ENCODE measurements at regions not wholly inside any gene's neighbourhood (a gene's known extent, or its start where the extent isn't known, plus 50 kb on each side); places are given as distances from the start of the nearest gene placed in this dataset.

DNA sequence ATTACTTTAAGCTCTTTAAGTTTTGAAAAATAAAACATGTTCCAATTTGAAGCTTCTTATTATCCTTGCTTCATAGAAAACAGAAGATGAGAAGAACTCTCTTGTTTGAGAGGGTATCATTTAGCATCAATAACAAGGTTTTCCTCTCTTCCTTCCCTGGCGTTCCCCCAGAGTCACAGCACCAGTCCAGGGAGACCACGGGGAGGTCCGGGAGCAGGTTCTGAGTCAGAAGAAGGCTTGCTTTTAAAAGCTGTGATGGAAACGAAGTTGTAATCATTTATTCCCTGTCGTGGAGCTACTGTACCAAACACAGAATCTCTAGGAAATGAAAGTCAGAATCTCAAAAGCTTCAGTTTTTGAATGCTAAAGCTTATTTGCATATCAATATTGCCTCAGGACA, 174.0 kb upstream of the LSM14A start:
- WGBS (ENCODE audit: low lambda C conversion rate): 4% methylated on average over 5 of the region's 5 CpGs
- no peak overlapping the region for H3K27ac ChIP-seq (ENCODE audit: low read depth in 2 of 2, low read length in 1 of 2)
- H3K9me2 ChIP-seq: no peaks in the 10 kb centered on the region
- no peaks in the 10 kb centered on the region for H3K36me3 ChIP-seq (replicated peaks in 1 of 2; ENCODE audit: control insufficient read depth in 1 of 2, insufficient read depth in 2 of 2, low read length in 1 of 2)
- 0 out of 2 replicates have a peak overlapping the region, but pooled peaks have one; percentile 8 for H2AFZ ChIP-seq (ENCODE audit: low read depth)
- H3K27me3 ChIP-seq (ENCODE audit: insufficient read depth): no peaks in the 10 kb centered on the region
- no peaks in the 10 kb centered on the region for H3K9me3 ChIP-seq
- no peaks in the 10 kb centered on the region for H3K79me2 ChIP-seq (ENCODE audit: insufficient read depth)
- H3K4me2 ChIP-seq: no peak overlapping the region
- H3F3A ChIP-seq (replicated peaks; ENCODE audit: insufficient read depth): no peaks in the 10 kb centered on the region
- H3K4me1 ChIP-seq (ENCODE audit: control insufficient read depth in 1 of 2, insufficient read depth in 2 of 2, low read depth in 1 of 2, low read length in 1 of 2): no peaks in the 10 kb centered on the region; a peak in 1 of 4 replicates
- POLR2A ChIA-PET: interaction anchor here (1.0 to 1.5 kb wide), 3 partner anchors 129 to 203 kb away, joined by 3 to 11 read pairs (median 6); partner anchors contain the start of gene KCTD15
- H3K4me3 ChIP-seq (ENCODE audit: low read depth in 2 of 2, low read length in 1 of 2): no peak overlapping the region
- no peaks in the 10 kb centered on the region for H4K20me1 ChIP-seq (ENCODE audit: insufficient read depth)
- CTCF ChIA-PET: interaction anchor here (0.6 to 2.6 kb wide), 67 partner anchors 9 to 251 kb away, joined by 3 to 88 read pairs (median 5); partner anchors contain the start of gene KCTD15
- peak; percentile 20 for DNase-seq
- TF ChIP-seq, protein P1, sequence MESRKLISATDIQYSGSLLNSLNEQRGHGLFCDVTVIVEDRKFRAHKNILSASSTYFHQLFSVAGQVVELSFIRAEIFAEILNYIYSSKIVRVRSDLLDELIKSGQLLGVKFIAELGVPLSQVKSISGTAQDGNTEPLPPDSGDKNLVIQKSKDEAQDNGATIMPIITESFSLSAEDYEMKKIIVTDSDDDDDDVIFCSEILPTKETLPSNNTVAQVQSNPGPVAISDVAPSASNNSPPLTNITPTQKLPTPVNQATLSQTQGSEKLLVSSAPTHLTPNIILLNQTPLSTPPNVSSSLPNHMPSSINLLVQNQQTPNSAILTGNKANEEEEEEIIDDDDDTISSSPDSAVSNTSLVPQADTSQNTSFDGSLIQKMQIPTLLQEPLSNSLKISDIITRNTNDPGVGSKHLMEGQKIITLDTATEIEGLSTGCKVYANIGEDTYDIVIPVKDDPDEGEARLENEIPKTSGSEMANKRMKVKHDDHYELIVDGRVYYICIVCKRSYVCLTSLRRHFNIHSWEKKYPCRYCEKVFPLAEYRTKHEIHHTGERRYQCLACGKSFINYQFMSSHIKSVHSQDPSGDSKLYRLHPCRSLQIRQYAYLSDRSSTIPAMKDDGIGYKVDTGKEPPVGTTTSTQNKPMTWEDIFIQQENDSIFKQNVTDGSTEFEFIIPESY (IDR thresholded peaks at IDR 0.05; ENCODE audit: borderline replicate concordance, low read depth): no peak
- no peak for TF ChIP-seq CHD2 (IDR thresholded peaks at IDR 0.05; ENCODE audit: low read length, partially characterized antibody)
- TF ChIP-seq, protein P2, sequence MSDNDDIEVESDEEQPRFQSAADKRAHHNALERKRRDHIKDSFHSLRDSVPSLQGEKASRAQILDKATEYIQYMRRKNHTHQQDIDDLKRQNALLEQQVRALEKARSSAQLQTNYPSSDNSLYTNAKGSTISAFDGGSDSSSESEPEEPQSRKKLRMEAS (IDR thresholded peaks at IDR 0.05; ENCODE audit: low read depth): no peak
- TF ChIP-seq NFIC (IDR thresholded peaks at IDR 0.05; ENCODE audit: borderline replicate concordance): no peak
- TF ChIP-seq GATA2 (CRISPR knock-in tag; IDR thresholded peaks at IDR 0.05): no peak
- TF ChIP-seq RFX5 (IDR thresholded peaks at IDR 0.05; ENCODE audit: low read length): no peak
- no peak for TF ChIP-seq TAF1 (IDR thresholded peaks at IDR 0.05; ENCODE audit: borderline replicate concordance, low read depth, low read length)
- TF ChIP-seq EP300 (IDR thresholded peaks at IDR 0.05; ENCODE audit: borderline replicate concordance in 1 of 2, low read depth in 1 of 2, low read length in 1 of 2): no peak
- TF ChIP-seq, protein P3, sequence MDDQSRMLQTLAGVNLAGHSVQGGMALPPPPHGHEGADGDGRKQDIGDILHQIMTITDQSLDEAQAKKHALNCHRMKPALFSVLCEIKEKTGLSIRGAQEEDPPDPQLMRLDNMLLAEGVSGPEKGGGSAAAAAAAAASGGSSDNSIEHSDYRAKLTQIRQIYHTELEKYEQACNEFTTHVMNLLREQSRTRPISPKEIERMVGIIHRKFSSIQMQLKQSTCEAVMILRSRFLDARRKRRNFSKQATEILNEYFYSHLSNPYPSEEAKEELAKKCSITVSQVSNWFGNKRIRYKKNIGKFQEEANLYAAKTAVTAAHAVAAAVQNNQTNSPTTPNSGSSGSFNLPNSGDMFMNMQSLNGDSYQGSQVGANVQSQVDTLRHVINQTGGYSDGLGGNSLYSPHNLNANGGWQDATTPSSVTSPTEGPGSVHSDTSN (IDR thresholded peaks at IDR 0.05): no peak
- TF ChIP-seq, protein P4, sequence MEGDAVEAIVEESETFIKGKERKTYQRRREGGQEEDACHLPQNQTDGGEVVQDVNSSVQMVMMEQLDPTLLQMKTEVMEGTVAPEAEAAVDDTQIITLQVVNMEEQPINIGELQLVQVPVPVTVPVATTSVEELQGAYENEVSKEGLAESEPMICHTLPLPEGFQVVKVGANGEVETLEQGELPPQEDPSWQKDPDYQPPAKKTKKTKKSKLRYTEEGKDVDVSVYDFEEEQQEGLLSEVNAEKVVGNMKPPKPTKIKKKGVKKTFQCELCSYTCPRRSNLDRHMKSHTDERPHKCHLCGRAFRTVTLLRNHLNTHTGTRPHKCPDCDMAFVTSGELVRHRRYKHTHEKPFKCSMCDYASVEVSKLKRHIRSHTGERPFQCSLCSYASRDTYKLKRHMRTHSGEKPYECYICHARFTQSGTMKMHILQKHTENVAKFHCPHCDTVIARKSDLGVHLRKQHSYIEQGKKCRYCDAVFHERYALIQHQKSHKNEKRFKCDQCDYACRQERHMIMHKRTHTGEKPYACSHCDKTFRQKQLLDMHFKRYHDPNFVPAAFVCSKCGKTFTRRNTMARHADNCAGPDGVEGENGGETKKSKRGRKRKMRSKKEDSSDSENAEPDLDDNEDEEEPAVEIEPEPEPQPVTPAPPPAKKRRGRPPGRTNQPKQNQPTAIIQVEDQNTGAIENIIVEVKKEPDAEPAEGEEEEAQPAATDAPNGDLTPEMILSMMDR (IDR thresholded peaks at IDR 0.05): no peak
- TF ChIP-seq EZH2phosphoT487 (IDR thresholded peaks at IDR 0.05; ENCODE audit: borderline replicate concordance, low read depth): no peak
- TF ChIP-seq RCOR1 (IDR thresholded peaks at IDR 0.05; ENCODE audit: low read length): no peak
- TF ChIP-seq, protein P5, sequence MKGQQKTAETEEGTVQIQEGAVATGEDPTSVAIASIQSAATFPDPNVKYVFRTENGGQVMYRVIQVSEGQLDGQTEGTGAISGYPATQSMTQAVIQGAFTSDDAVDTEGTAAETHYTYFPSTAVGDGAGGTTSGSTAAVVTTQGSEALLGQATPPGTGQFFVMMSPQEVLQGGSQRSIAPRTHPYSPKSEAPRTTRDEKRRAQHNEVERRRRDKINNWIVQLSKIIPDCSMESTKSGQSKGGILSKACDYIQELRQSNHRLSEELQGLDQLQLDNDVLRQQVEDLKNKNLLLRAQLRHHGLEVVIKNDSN (IDR thresholded peaks at IDR 0.05; ENCODE audit: borderline replicate concordance, low read depth): no peak
- TF ChIP-seq, protein P6, sequence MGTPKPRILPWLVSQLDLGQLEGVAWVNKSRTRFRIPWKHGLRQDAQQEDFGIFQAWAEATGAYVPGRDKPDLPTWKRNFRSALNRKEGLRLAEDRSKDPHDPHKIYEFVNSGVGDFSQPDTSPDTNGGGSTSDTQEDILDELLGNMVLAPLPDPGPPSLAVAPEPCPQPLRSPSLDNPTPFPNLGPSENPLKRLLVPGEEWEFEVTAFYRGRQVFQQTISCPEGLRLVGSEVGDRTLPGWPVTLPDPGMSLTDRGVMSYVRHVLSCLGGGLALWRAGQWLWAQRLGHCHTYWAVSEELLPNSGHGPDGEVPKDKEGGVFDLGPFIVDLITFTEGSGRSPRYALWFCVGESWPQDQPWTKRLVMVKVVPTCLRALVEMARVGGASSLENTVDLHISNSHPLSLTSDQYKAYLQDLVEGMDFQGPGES (IDR thresholded peaks at IDR 0.05; ENCODE audit: low read depth, low read length): no peak
- H3K9ac ChIP-seq: no peak overlapping the region

Data from SK-N-SH (cell line).